SK-N-SH treated with all-trans-retinoic acid at 6 μM for 48 hours (cell line): ENCODE measurements at regions not wholly inside any gene's neighbourhood (a gene's known extent, or its start where the extent isn't known, plus 50 kb on each side); places are given as distances from the start of the nearest gene placed in this dataset.
A peak's percentile ranks its signal among the peaks of the same experiment; 100 is the strongest.

ENCODE experiments used
- ATAC-seq: fragments of 200-7000 bp; cut with Tn5 transposase; 3 replicates; pipeline ENCODE4 v1.9.1; 2020; ENCODE audit warnings: mild to moderate bottlenecking, moderate library complexity
- BACH2 ChIP-seq: fragments of 250-450 bp; sonication (Bioruptor Pico); IDR thresholded peaks from 2 replicates; pipeline ENCODE4 v1.9.0; 2021; ENCODE audit warnings: mild to moderate bottlenecking, borderline replicate concordance
- CSDC2 ChIP-seq: fragments of 250-450 bp; sonication (Bioruptor Pico); IDR thresholded peaks from 2 replicates; pipeline ENCODE4 v1.5.0; 2020; ENCODE audit warnings: mild to moderate bottlenecking, moderate library complexity
- ESRRG ChIP-seq: fragments of 250-450 bp; sonication (Bioruptor Pico); IDR thresholded peaks from 2 replicates; pipeline ENCODE4 v1.6.1; 2021; ENCODE audit warnings: mild to moderate bottlenecking
- GLIS3 ChIP-seq: fragments of 250-450 bp; sonication (Bioruptor Pico); IDR thresholded peaks from 2 replicates; pipeline ENCODE4 v1.5.0; 2020; ENCODE audit warnings: mild to moderate bottlenecking, moderate library complexity
- OSR1 ChIP-seq: fragments of 250-450 bp; sonication (Bioruptor Pico); IDR thresholded peaks from 2 replicates; pipeline ENCODE4 v1.8.0; 2022; ENCODE audit warnings: moderate library complexity, mild to moderate bottlenecking, inconsistent platforms
- PPARA ChIP-seq: fragments of 250-450 bp; sonication (Bioruptor Pico); IDR thresholded peaks from 2 replicates; pipeline ENCODE4 v1.5.0; 2020; ENCODE audit warnings: mild to moderate bottlenecking, borderline replicate concordance
- RARB ChIP-seq: fragments of 250-450 bp; sonication (Bioruptor Pico); IDR thresholded peaks from 2 replicates; pipeline ENCODE4 v1.8.0; 2021; ENCODE audit warnings: mild to moderate bottlenecking, moderate library complexity
- SNAI2 ChIP-seq: fragments of 250-450 bp; sonication (Bioruptor Pico); IDR thresholded peaks from 2 replicates; pipeline ENCODE4 v1.5.0; 2020; ENCODE audit warnings: mild to moderate bottlenecking, moderate library complexity
- TCF4 ChIP-seq: fragments of 250-450 bp; sonication (Bioruptor Pico); IDR thresholded peaks from 2 replicates; pipeline ENCODE4 v1.8.0; 2021; ENCODE audit warnings: mild to moderate bottlenecking, moderate library complexity, borderline replicate concordance
- TOX ChIP-seq: fragments of 250-450 bp; sonication (Bioruptor Pico); IDR thresholded peaks from 2 replicates; pipeline ENCODE4 v1.8.0; 2021; ENCODE audit warnings: mild to moderate bottlenecking, moderate library complexity, borderline replicate concordance
- ZC3H10 ChIP-seq: fragments of 250-450 bp; sonication (Bioruptor Pico); IDR thresholded peaks from 2 replicates; pipeline ENCODE4 v1.5.1; 2021; ENCODE audit warnings: mild to moderate bottlenecking, moderate library complexity
- ZFP3 ChIP-seq: fragments of 250-450 bp; sonication (Bioruptor Pico); IDR thresholded peaks from 2 replicates; pipeline ENCODE4 v1.5.0; 2020; ENCODE audit warnings: mild to moderate bottlenecking, moderate library complexity
- ZNF565 ChIP-seq: fragments of 450-650 bp; formaldehyde crosslinking; conservative IDR thresholded peaks from 2 replicates; pipeline ENCODE4 v1.5.0; 2020; ENCODE audit warnings: low read depth, mild to moderate bottlenecking, moderate library complexity
- ZNF70 ChIP-seq: fragments of 450-650 bp; formaldehyde crosslinking; IDR thresholded peaks from 2 replicates; pipeline ENCODE4 v1.5.0; 2020; ENCODE audit warnings: mild to moderate bottlenecking, moderate library complexity
- ZNF8 ChIP-seq: fragments of 450-650 bp; formaldehyde crosslinking; IDR thresholded peaks from 2 replicates; pipeline ENCODE4 v1.5.0; 2020; ENCODE audit warnings: mild to moderate bottlenecking, moderate library complexity
- TF ChIP-seq, protein P1 (sequence below): fragments of 250-450 bp; sonication (Bioruptor Pico); IDR thresholded peaks from 2 replicates; pipeline ENCODE4 v1.8.0; 2021; ENCODE audit warnings: low read depth, mild to moderate bottlenecking, moderate library complexity, borderline replicate concordance
- TF ChIP-seq, protein P2 (sequence below): fragments of 250-450 bp; sonication (Bioruptor Pico); IDR thresholded peaks from 2 replicates; pipeline ENCODE4 v1.5.0; 2020; ENCODE audit warnings: mild to moderate bottlenecking, moderate library complexity
- TF ChIP-seq, protein P3 (sequence below): fragments of 250-450 bp; sonication (Bioruptor Pico); IDR thresholded peaks from 2 replicates; pipeline ENCODE4 v1.8.0; 2020; ENCODE audit warnings: mild to moderate bottlenecking, moderate library complexity, borderline replicate concordance

DNA sequence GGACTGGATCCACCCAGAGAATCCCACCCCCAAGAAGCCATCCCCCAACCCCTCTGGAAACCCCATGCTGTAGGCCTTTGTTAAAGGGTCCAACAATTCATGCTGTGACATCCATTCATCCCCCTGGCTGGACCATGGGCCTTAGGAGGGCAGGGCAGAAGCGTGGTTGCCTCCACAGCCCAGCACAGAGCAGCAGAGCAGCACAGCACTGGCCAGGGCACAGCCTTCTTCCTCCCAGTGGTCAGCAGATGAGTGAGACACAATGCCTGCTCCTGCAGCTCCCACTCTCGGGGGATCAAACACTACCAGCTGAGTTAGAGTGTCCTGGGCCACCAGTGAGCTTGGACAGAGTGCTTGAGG is 84.5 kb upstream of the LINC01488 start:
- TF ChIP-seq, protein P1, sequence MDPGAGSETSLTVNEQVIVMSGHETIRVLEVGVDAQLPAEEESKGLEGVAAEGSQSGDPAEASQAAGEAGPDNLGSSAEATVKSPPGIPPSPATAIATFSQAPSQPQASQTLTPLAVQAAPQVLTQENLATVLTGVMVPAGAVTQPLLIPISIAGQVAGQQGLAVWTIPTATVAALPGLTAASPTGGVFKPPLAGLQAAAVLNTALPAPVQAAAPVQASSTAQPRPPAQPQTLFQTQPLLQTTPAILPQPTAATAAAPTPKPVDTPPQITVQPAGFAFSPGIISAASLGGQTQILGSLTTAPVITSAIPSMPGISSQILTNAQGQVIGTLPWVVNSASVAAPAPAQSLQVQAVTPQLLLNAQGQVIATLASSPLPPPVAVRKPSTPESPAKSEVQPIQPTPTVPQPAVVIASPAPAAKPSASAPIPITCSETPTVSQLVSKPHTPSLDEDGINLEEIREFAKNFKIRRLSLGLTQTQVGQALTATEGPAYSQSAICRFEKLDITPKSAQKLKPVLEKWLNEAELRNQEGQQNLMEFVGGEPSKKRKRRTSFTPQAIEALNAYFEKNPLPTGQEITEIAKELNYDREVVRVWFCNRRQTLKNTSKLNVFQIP = no peak
- TF ChIP-seq, protein P2, sequence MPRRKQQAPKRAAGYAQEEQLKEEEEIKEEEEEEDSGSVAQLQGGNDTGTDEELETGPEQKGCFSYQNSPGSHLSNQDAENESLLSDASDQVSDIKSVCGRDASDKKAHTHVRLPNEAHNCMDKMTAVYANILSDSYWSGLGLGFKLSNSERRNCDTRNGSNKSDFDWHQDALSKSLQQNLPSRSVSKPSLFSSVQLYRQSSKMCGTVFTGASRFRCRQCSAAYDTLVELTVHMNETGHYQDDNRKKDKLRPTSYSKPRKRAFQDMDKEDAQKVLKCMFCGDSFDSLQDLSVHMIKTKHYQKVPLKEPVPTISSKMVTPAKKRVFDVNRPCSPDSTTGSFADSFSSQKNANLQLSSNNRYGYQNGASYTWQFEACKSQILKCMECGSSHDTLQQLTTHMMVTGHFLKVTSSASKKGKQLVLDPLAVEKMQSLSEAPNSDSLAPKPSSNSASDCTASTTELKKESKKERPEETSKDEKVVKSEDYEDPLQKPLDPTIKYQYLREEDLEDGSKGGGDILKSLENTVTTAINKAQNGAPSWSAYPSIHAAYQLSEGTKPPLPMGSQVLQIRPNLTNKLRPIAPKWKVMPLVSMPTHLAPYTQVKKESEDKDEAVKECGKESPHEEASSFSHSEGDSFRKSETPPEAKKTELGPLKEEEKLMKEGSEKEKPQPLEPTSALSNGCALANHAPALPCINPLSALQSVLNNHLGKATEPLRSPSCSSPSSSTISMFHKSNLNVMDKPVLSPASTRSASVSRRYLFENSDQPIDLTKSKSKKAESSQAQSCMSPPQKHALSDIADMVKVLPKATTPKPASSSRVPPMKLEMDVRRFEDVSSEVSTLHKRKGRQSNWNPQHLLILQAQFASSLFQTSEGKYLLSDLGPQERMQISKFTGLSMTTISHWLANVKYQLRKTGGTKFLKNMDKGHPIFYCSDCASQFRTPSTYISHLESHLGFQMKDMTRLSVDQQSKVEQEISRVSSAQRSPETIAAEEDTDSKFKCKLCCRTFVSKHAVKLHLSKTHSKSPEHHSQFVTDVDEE (CRISPR knock-in tag) = no peak
- TF ChIP-seq TOX (CRISPR knock-in tag) = no peak
- no peak for TF ChIP-seq ZNF565
- TF ChIP-seq OSR1 (CRISPR knock-in tag) = no peak
- TF ChIP-seq PPARA (CRISPR knock-in tag) = no peak
- no peak for TF ChIP-seq ZNF8
- TF ChIP-seq RARB (CRISPR knock-in tag) = no peak
- no peak for TF ChIP-seq ESRRG (CRISPR knock-in tag)
- ATAC-seq = no peak

DNA sequence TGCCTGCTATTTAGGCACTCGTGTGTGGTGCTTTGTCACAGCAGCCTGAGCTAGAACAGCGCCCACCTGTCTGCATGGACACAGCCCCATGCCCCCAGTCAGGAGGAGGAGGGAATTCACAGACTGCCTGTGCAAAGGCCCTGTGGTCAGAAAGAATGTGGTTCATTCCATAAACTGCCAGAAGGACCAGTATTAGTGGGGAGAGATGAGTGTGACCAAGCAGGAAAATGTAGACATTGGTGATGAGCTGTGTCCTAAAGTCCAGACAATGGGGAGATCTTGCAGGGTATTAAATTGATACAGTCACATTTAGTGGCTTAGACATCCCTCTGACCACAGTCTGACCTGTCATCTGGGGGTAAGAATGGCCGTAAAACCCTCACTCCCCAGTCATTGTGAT is 83.7 kb upstream of the LINC01488 start:
- no peak for TF ChIP-seq TCF4 (CRISPR knock-in tag)
- TF ChIP-seq, protein P3, sequence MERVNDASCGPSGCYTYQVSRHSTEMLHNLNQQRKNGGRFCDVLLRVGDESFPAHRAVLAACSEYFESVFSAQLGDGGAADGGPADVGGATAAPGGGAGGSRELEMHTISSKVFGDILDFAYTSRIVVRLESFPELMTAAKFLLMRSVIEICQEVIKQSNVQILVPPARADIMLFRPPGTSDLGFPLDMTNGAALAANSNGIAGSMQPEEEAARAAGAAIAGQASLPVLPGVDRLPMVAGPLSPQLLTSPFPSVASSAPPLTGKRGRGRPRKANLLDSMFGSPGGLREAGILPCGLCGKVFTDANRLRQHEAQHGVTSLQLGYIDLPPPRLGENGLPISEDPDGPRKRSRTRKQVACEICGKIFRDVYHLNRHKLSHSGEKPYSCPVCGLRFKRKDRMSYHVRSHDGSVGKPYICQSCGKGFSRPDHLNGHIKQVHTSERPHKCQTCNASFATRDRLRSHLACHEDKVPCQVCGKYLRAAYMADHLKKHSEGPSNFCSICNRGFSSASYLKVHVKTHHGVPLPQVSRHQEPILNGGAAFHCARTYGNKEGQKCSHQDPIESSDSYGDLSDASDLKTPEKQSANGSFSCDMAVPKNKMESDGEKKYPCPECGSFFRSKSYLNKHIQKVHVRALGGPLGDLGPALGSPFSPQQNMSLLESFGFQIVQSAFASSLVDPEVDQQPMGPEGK = no peak
- TF ChIP-seq, protein P1 = no peak
- no peak for TF ChIP-seq ZC3H10 (CRISPR knock-in tag)
- no peak for TF ChIP-seq ZFP3 (CRISPR knock-in tag)
- no peak for TF ChIP-seq ZNF565
- no peak for TF ChIP-seq ZNF70 (CRISPR knock-in tag)
- no peak for TF ChIP-seq TOX (CRISPR knock-in tag)
- ATAC-seq = no peak

DNA sequence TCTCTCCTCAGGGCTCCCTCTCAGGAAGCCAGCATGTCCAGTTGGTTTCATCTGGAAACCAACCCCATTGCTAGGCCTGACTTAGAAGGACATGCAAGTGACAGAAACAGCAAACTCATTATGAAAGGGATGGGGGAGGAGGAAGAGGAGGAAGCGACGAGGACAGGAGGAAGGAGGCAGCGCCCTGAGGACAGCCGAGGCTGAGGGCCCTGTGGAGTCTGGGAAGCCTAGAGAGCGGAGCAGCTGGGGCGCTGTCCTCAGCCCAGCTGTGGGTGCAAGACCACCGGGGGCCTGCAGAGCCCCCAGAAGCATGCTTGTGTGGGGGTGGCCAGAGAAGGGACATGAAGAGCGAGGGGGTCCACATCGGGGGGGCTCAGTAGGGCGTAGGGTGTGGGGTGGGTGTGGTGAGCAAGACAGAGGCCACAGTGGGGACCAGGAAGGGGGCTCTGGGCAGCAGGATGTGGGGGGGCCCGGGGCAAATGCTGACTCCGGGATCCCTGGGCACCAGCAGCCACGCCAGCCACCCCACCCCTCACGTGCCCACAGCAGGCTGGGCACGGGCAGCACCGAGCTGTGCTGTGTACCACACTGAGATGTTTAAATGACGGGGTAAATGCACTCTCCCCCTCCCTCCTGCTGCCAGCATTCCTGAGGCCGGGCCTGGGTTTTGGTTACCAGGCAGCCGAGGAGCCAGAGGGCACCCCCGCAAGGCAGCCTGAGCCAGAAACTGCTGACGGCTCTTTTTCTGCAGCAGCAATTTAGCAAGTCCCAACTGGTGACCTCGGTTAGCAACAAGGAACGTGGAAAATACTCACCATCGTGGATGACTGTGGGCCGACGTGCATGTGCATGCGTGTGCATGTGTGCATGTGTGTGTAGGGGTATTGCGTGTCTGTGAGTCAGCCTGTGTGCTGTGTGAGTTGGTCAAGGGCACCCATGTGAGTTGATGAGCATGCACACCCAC is 82.7 kb upstream of the LINC01488 start:
- no peak for TF ChIP-seq PPARA (CRISPR knock-in tag)
- TF ChIP-seq, protein P3 = no peak
- no peak for TF ChIP-seq RARB (CRISPR knock-in tag)
- ATAC-seq = peak; percentile 67

DNA sequence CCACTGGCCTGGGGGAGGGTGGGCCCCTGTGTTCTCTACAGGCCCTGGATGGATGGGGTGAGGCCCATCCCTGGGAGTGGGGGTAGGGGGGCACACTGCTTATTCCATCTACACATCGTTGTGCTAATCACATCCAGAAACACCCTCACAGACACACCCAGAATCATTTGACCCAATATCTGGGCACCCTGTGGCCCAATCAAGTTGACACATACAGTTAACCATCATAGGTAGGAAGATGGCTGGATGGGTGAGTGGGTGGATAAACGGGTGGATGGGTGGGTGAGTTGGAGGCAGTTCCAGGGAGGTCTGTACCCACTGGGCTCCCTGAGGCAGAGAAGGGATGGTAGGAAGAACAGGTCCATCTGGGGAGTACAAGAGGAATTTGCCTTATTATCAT is 81.3 kb upstream of the LINC01488 start:
- ATAC-seq = no peak
- TF ChIP-seq SNAI2 (CRISPR knock-in tag) (no peak), ZNF8 (no peak), CSDC2 (CRISPR knock-in tag) (no peak), BACH2 (CRISPR knock-in tag) (no peak), GLIS3 (CRISPR knock-in tag) (no peak)
